ENCODE measurements at regions not wholly inside any gene's neighbourhood (a gene's known extent, or its start where the extent isn't known, plus 50 kb on each side); places are given as distances from the start of the nearest gene placed in this dataset.

DNA sequence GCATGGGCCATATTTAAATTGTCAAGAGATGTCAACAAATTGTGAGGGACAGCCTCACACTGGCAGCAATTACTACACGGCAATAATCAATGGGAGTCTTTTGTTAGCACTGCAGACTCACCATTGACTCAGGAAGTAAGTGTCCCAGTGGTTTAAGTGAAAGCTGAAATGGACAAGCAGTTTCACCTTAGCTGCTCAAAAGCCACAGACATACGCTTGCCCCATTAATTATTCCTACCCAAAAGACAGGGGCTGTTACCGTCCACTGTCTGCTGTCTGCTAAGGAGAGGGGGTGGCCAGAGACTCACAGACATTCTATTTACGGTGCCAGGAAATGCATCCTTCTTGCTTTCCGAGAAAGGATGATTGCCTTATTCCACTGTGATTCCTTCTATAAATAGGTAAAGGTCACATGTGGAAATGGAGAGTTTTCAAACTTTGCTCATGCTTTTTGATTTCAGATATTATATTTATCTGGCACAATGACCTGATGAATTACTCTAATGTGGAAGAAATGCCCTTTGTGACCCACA, 309.7 kb upstream of the NFE2L3 start:
- H3K4me3 Mint-ChIP-seq (ENCODE audit: unreplicated experiment): no peak overlapping the region
- no peak for DNase-seq (ENCODE audit: extremely low spot score, unreplicated experiment)
- H3K36me3 Mint-ChIP-seq (ENCODE audit: unreplicated experiment): peaks cover 13% of the 10 kb centered on the region
- H3K4me1 Mint-ChIP-seq (ENCODE audit: unreplicated experiment): peaks cover 55% of the 10 kb centered on the region
- peak overlapping the region; percentile 90 for H3K27ac Mint-ChIP-seq (ENCODE audit: unreplicated experiment)
- TF ChIP-seq CTCF (IDR thresholded peaks at IDR 0.05): no peak
- no peaks in the 10 kb centered on the region for H3K27me3 Mint-ChIP-seq (ENCODE audit: unreplicated experiment)
- H3K9me3 Mint-ChIP-seq (ENCODE audit: unreplicated experiment): peaks cover 5% of the 10 kb centered on the region

- H3K9me3 Mint-ChIP-seq (ENCODE audit: unreplicated experiment): peaks cover 5% of the 10 kb centered on the region
- no peak overlapping the region for H3K4me3 Mint-ChIP-seq (ENCODE audit: unreplicated experiment)
- peaks cover 67% of the 10 kb centered on the region for H3K4me1 Mint-ChIP-seq (ENCODE audit: unreplicated experiment)
- no peaks in the 10 kb centered on the region for H3K27me3 Mint-ChIP-seq (ENCODE audit: unreplicated experiment)
- peak; percentile 25 for TF ChIP-seq CTCF (IDR thresholded peaks at IDR 0.05)
- no peak for DNase-seq (ENCODE audit: extremely low spot score, unreplicated experiment)
- peaks cover 8% of the 10 kb centered on the region for H3K36me3 Mint-ChIP-seq (ENCODE audit: unreplicated experiment)
- H3K27ac Mint-ChIP-seq (ENCODE audit: unreplicated experiment): peak overlapping the region; percentile 90
Measured at GRCh38 chr7:25843467-25843866, 308.5 kb upstream of the NFE2L3 start.

DNA sequence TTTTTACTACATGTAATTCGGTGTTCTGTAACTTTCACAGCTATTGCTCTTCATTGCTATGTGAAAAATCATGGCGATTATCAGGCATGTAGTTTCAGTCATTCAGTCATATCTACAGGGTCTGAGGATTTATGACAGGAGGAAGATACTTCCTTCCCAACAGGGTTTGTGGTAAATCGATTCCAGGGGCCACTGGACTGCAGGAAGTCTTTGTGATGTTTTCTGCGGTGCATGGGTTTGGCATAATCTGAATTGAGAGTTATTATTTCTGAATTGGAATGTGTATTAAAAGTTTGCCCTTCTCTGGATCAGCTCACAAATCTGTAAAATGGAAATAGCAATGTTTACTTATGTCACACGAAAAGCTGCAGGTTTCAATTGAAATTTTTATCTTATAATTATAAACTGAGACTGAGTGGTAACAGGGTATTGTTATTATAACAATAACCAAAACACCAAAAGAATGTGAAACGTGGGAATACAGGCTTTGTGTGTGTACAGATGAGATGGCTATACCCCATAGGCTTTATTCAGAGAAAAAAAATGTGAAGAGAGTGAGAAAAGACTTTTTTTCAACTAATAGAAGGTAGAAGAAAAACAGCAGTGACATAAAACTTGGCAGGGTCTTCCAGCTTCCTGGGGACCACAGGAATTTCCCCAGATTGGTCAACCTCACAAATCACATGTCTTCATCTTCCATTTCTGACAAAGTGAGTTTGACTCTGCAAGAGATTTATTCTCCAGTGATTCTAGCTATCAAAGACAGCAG, 307.7 kb upstream of the NFE2L3 start:
- Mint-ChIP-seq H3K9me3 (ENCODE audit: unreplicated experiment) (peaks cover 2% of the 10 kb centered on the region), H3K27me3 (ENCODE audit: unreplicated experiment) (no peaks in the 10 kb centered on the region), H3K27ac (ENCODE audit: unreplicated experiment) (peak overlapping the region; percentile 90), H3K4me3 (ENCODE audit: unreplicated experiment) (no peak overlapping the region), H3K36me3 (ENCODE audit: unreplicated experiment) (peaks cover 4% of the 10 kb centered on the region), H3K4me1 (ENCODE audit: unreplicated experiment) (peaks cover 71% of the 10 kb centered on the region)
- no peak for TF ChIP-seq CTCF (IDR thresholded peaks at IDR 0.05)
- no peak for DNase-seq (ENCODE audit: extremely low spot score, unreplicated experiment)

DNA sequence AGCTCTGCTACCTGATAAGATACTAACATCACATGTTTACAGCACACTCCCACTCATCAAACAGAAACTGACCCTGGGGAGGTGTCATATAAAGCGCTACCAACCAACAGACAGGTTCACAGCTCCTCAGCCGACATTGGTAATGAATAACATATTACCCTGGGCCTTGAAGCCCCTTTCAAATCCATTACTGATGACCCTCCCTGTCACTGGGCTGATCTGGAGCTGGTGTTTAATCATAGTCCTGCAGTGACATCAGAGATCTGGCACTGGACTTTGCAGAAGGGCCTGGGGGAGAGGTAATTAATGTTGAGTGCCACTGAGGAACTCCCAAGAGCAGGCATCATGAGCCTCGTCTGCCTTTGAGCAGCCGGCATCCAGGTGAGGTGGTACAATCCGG, 306.5 kb upstream of the NFE2L3 start:
- no peak overlapping the region for H3K4me3 Mint-ChIP-seq (ENCODE audit: unreplicated experiment)
- H3K9me3 Mint-ChIP-seq (ENCODE audit: unreplicated experiment): no peaks in the 10 kb centered on the region
- peaks cover 83% of the 10 kb centered on the region for H3K4me1 Mint-ChIP-seq (ENCODE audit: unreplicated experiment)
- H3K27ac Mint-ChIP-seq (ENCODE audit: unreplicated experiment): peak overlapping the region; percentile 90
- TF ChIP-seq CTCF (IDR thresholded peaks at IDR 0.05): no peak
- no peaks in the 10 kb centered on the region for H3K27me3 Mint-ChIP-seq (ENCODE audit: unreplicated experiment)
- no peak for DNase-seq (ENCODE audit: extremely low spot score, unreplicated experiment)
- H3K36me3 Mint-ChIP-seq (ENCODE audit: unreplicated experiment): peaks cover 4% of the 10 kb centered on the region

GRCh38 chr7:25846722-25847121, 305.3 kb upstream of the NFE2L3 start:
- peaks cover 95% of the 10 kb centered on the region for H3K4me1 Mint-ChIP-seq (ENCODE audit: unreplicated experiment)
- H3K27me3 Mint-ChIP-seq (ENCODE audit: unreplicated experiment): peaks cover 1% of the 10 kb centered on the region
- H3K9me3 Mint-ChIP-seq (ENCODE audit: unreplicated experiment): no peaks in the 10 kb centered on the region
- peak overlapping the region; percentile 90 for H3K27ac Mint-ChIP-seq (ENCODE audit: unreplicated experiment)
- TF ChIP-seq CTCF (IDR thresholded peaks at IDR 0.05): no peak
- H3K36me3 Mint-ChIP-seq (ENCODE audit: unreplicated experiment): peaks cover 4% of the 10 kb centered on the region
- H3K4me3 Mint-ChIP-seq (ENCODE audit: unreplicated experiment): no peak overlapping the region
- peak; percentile 92 for DNase-seq (ENCODE audit: extremely low spot score, unreplicated experiment)
